22Rv1 (cell line): ENCODE measurements at regions not wholly inside any gene's neighbourhood (a gene's known extent, or its start where the extent isn't known, plus 50 kb on each side); places are given as distances from the start of the nearest gene placed in this dataset.

Experiments used
- H3K27ac ChIP-seq: fragments of 450-650 bp; 2 replicates; pipeline ENCODE4 v1.5.1; 2017
- ZFX ChIP-seq: fragments of 450-650 bp; IDR thresholded peaks from 2 replicates; pipeline ENCODE4 v1.6.1; 2017; ENCODE audit warnings: antibody characterized with exemption, borderline replicate concordance
- TF ChIP-seq, protein P1 (sequence below): fragments of 450-650 bp; IDR thresholded peaks from 2 replicates; pipeline ENCODE4 v1.5.1; 2017; ENCODE audit warnings: mild to moderate bottlenecking

DNA sequence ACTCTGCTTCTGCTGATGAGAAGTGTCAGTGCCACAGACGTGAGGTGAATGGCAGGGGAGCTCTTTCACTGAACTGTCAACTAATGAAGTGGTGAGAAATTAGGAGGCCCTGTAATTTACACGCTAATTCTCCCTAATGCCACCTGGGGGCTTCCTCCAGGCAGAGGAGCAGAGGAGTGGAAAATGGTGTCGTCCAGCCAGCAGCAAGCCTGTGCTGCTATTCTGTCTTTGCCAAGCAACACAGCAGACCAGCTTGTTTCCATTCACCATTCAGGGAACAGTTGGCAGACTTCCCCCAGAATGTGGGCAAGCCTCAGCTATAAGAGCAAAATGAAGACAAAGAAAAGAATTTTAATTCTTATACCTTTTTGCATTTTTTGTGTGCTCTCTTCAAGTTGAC lies 245.2 kb upstream of the TET2 start:
- TF ChIP-seq, protein P1, sequence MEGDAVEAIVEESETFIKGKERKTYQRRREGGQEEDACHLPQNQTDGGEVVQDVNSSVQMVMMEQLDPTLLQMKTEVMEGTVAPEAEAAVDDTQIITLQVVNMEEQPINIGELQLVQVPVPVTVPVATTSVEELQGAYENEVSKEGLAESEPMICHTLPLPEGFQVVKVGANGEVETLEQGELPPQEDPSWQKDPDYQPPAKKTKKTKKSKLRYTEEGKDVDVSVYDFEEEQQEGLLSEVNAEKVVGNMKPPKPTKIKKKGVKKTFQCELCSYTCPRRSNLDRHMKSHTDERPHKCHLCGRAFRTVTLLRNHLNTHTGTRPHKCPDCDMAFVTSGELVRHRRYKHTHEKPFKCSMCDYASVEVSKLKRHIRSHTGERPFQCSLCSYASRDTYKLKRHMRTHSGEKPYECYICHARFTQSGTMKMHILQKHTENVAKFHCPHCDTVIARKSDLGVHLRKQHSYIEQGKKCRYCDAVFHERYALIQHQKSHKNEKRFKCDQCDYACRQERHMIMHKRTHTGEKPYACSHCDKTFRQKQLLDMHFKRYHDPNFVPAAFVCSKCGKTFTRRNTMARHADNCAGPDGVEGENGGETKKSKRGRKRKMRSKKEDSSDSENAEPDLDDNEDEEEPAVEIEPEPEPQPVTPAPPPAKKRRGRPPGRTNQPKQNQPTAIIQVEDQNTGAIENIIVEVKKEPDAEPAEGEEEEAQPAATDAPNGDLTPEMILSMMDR = no peak
- no peak for TF ChIP-seq ZFX
- no peak overlapping the region for H3K27ac ChIP-seq

DNA sequence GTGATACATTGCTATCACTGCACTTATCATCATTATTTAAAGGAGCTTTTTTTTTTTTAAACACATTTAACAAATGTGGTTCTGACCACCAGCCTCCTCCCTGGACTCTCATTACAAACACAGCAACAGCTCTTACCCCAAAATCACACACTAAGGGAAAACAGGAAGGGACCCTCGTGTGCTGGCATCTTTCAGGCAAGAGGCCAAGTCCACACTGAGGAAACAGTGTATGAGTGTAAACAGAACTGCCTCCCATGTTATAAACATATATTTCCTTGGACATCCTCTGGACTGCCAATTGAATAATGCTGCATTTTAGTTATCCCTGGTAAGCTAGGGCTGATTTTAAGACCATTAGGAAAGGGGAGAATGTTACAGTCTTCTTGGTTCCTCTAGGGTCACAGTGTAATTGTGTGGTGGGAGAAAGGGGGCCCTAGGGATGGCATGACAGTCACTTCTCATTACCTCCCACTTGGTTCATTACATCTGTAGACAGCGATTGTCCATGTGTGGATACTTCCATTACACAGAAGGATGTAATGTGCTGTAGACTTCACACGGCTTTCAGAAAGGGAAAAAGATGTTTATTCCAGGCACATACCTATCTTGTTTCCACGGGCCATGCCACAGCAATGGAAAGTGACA lies 244.6 kb upstream of the TET2 start:
- TF ChIP-seq, protein P1 = no peak
- TF ChIP-seq ZFX = no peak
- H3K27ac ChIP-seq = no peak overlapping the region

- TF ChIP-seq, protein P1 = no peak
- TF ChIP-seq ZFX = no peak
- H3K27ac ChIP-seq = no peak overlapping the region
Observed at GRCh38 chr4:104905065-104905464, 241.6 kb upstream of the TET2 start.

DNA sequence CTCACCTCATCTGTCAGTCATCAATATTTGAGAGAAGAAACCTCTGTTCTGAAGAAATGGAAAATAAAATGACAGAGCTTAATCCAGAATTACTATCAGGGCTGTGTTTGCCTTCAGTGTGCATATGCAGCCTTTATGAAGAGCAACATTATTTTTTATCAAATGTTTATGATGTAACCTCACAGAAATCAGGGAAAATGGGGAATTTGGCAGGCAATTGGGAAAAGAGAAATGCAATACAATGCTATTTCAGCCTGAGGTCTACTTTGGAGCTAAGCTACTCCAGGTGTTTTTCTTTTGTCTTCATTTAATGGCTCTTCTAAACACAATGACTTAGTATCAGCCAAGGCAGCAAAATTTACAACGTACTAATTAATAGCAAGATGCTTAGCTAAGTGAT lies 241.1 kb upstream of the TET2 start:
- no peak overlapping the region for H3K27ac ChIP-seq
- TF ChIP-seq, protein P1 = no peak
- TF ChIP-seq ZFX = no peak

- TF ChIP-seq, protein P1 = no peak
- no peak for TF ChIP-seq ZFX
- H3K27ac ChIP-seq = no peak overlapping the region
Observed at GRCh38 chr4:104906276-104906675, 240.4 kb upstream of the TET2 start.

DNA sequence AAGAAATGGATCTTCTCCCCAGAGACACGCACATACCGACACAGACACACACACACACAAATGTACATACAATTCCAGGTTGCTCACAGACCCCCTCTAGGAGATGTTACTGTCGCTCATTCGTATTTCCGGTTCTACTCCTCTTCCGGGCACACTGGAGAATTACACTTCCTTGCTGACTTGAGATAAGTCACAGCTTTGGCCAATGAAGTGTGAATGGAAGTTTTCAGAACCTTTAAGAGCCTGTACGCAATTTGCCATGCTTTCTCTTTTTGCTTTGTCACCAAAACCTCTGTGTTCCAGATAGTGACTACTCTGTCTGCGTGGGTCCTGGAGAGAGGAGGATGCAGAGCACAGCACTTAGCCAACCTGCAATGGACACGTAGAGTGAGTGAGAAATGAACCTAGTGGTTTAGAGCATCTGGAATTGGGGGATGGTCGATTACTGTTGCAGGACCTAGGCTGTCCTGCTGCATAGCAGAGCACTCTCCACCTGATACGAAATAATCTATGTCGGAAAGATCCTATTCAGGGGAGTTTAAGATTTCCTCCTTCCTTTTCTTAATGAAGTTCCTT lies 239.5 kb upstream of the TET2 start:
- TF ChIP-seq, protein P1 = no peak
- no peak for TF ChIP-seq ZFX
- no peak overlapping the region for H3K27ac ChIP-seq

DNA sequence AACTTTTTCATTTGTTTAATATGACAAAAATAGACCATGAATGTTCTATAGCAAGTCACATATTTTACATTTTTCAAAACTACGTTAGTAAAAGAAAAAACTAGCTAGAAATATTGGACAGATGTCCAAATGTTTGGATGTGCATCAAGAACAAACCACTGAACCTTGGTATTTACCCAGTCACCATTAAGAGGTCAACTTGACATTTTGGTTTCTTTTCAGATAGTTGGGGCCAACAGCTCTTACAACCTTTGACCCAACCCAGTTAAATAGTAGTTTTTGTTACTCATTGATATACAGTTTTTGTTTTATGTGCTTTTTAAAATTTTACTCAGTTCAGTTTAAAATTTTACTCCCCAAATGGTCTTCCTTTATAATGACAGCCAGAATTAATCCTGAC lies 238.7 kb upstream of the TET2 start:
- no peak overlapping the region for H3K27ac ChIP-seq
- TF ChIP-seq, protein P1 = no peak
- no peak for TF ChIP-seq ZFX
